ENCODE measurements at regions not wholly inside any gene's neighbourhood (a gene's known extent, or its start where the extent isn't known, plus 50 kb on each side); places are given as distances from the start of the nearest gene placed in this dataset.

DNA sequence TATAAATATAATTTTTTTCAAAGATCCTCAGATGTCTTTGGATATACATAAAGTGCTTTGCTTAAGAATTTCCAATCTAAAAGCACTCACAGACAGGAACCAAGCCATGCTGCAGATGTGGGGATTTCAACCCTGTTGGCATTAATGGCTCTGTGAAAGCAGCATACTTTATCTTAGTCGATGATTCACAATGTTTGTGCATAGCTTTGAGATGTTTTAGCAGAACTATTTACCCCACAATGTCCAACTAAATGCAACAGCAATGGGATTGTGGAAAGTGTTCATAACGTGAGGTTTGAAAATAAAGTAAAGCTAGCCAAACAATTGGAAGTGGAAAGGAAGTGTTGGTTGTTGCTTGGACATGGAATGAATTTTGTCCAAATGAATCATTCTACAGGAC is 371.4 kb downstream of the SOX2 start:
- intact Hi-C loops (cut with micrococcal nuclease; ENCODE audit: unreplicated experiment), result no loop called here
- ChIA-PET CTCF (no interaction called here), POLR2A (no interaction called here)
- Mint-ChIP-seq H3K27me3 (ENCODE audit: insufficient read depth, unreplicated experiment) (no peaks in the 10 kb centered on the region), H3K4me3 (ENCODE audit: unreplicated experiment) (no peak overlapping the region), H3K27ac (ENCODE audit: unreplicated experiment) (no peak overlapping the region), H3K4me1 (ENCODE audit: low read depth, unreplicated experiment) (peaks cover 19% of the 10 kb centered on the region), H3K9me3 (ENCODE audit: unreplicated experiment) (peaks cover 15% of the 10 kb centered on the region), H3K36me3 (ENCODE audit: insufficient read depth, unreplicated experiment) (no peaks in the 10 kb centered on the region)
- H3K9me3 ChIP-seq, result no peaks in the 10 kb centered on the region
- no peak for DNase-seq
- TF ChIP-seq, protein P1, sequence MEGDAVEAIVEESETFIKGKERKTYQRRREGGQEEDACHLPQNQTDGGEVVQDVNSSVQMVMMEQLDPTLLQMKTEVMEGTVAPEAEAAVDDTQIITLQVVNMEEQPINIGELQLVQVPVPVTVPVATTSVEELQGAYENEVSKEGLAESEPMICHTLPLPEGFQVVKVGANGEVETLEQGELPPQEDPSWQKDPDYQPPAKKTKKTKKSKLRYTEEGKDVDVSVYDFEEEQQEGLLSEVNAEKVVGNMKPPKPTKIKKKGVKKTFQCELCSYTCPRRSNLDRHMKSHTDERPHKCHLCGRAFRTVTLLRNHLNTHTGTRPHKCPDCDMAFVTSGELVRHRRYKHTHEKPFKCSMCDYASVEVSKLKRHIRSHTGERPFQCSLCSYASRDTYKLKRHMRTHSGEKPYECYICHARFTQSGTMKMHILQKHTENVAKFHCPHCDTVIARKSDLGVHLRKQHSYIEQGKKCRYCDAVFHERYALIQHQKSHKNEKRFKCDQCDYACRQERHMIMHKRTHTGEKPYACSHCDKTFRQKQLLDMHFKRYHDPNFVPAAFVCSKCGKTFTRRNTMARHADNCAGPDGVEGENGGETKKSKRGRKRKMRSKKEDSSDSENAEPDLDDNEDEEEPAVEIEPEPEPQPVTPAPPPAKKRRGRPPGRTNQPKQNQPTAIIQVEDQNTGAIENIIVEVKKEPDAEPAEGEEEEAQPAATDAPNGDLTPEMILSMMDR (IDR thresholded peaks at IDR 0.05; ENCODE audit: insufficient read depth in 1 of 2, low read depth in 1 of 2, low read length in 1 of 2, severe bottlenecking in 1 of 2, unreplicated experiment in 1 of 2), result no peak
- peaks cover 11% of the 10 kb centered on the region; the same call in 1 of the 2 replicates for H3K4me1 ChIP-seq
- no peak overlapping the region for H3K4me3 ChIP-seq (ENCODE audit: low read depth, low read length)
- no TSS peak for BruUV-seq (replicated peaks)
- no peaks in the 10 kb centered on the region for H3K36me3 ChIP-seq (ENCODE audit: control insufficient read depth, insufficient read depth, low read length)
- H3K27me3 ChIP-seq (replicated peaks; ENCODE audit: control insufficient read depth, insufficient read depth, low read length), result no peaks in the 10 kb centered on the region

DNA sequence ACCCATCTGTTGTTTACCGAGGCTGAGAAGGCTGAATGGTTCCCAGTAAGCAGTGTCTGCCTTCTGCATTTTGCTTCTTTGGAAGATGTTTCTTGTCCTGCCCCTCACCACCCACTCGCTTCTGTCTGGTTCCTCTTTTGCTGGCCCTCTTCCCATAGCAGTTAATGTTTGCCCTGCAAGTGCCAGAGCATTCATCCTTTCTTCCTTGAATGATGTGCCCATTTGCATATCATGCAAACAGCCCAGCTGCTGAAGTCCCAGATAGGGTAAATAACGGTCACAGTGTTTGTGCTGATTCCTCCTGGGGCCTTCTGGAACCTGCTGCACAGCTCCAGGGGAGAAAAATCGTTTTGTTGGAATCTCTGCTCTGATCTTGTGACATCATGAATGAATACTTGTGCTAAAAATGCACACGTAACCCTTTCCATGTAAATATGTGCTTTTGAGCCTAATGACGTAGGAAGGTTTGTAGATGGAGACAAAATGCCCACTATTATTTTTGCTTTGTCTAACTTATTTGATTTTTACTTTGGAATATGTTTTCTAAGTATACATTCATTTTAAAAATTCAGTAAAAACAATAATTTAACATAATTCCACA is 381.0 kb downstream of the SOX2 start:
- Histone ChIP-seq H3K4me3 (ENCODE audit: low read depth, low read length) (no peak overlapping the region), H3K27me3 (replicated peaks; ENCODE audit: control insufficient read depth, insufficient read depth, low read length) (no peaks in the 10 kb centered on the region), H3K36me3 (ENCODE audit: control insufficient read depth, insufficient read depth, low read length) (no peaks in the 10 kb centered on the region), H3K4me1 (no peaks in the 10 kb centered on the region), H3K9me3 (no peaks in the 10 kb centered on the region)
- Mint-ChIP-seq H3K4me1 (ENCODE audit: low read depth, unreplicated experiment) (peaks cover 6% of the 10 kb centered on the region), H3K4me3 (ENCODE audit: unreplicated experiment) (no peak overlapping the region), H3K27me3 (ENCODE audit: insufficient read depth, unreplicated experiment) (no peaks in the 10 kb centered on the region), H3K9me3 (ENCODE audit: unreplicated experiment) (peaks cover 12% of the 10 kb centered on the region), H3K36me3 (ENCODE audit: insufficient read depth, unreplicated experiment) (no peaks in the 10 kb centered on the region), H3K27ac (ENCODE audit: unreplicated experiment) (no peak overlapping the region)
- TF ChIP-seq, protein P1 (IDR thresholded peaks at IDR 0.05; ENCODE audit: insufficient read depth in 1 of 2, low read depth in 1 of 2, low read length in 1 of 2, severe bottlenecking in 1 of 2, unreplicated experiment in 1 of 2), result no peak
- CTCF ChIA-PET, result no interaction called here
- POLR2A ChIA-PET, result no interaction called here
- no TSS peak for BruUV-seq (replicated peaks)
- intact Hi-C loops (cut with micrococcal nuclease; ENCODE audit: unreplicated experiment), result no loop called here
- peak in 1 of 2 experiments; percentile 3 for DNase-seq

DNA sequence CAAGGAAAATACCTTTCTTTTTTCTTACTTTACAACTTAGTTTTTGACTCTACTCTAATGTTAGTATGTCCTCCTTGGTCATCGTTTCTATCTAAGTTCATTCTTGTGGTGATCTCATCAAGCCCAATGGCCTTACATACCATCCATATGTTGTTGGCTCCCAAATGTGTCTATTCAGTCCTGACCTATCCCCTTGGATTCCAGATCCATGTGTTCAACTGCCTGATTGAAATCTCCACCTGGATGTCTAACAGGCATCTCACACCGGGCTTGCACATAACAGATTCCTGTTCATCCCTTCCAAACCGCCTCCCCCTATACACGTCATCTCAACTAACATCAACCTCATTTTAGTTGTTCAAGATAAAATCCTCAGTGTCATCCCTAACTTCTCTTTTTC is 382.6 kb downstream of the SOX2 start:
- Mint-ChIP-seq H3K9me3 (ENCODE audit: unreplicated experiment) (peaks cover 12% of the 10 kb centered on the region), H3K4me3 (ENCODE audit: unreplicated experiment) (no peak overlapping the region), H3K4me1 (ENCODE audit: low read depth, unreplicated experiment) (peaks cover 6% of the 10 kb centered on the region), H3K27ac (ENCODE audit: unreplicated experiment) (no peak overlapping the region), H3K27me3 (ENCODE audit: insufficient read depth, unreplicated experiment) (no peaks in the 10 kb centered on the region), H3K36me3 (ENCODE audit: insufficient read depth, unreplicated experiment) (no peaks in the 10 kb centered on the region)
- no peak for DNase-seq
- no peaks in the 10 kb centered on the region for H3K9me3 ChIP-seq
- BruUV-seq (replicated peaks), result no TSS peak
- intact Hi-C loops (cut with micrococcal nuclease; ENCODE audit: unreplicated experiment), result no loop called here
- H3K4me3 ChIP-seq (ENCODE audit: low read depth, low read length), result no peak overlapping the region
- ChIA-PET POLR2A (no interaction called here), CTCF (no interaction called here)
- no peaks in the 10 kb centered on the region for H3K36me3 ChIP-seq (ENCODE audit: control insufficient read depth, insufficient read depth, low read length)
- TF ChIP-seq, protein P1 (IDR thresholded peaks at IDR 0.05; ENCODE audit: insufficient read depth in 1 of 2, low read depth in 1 of 2, low read length in 1 of 2, severe bottlenecking in 1 of 2, unreplicated experiment in 1 of 2), result no peak
- no peaks in the 10 kb centered on the region for H3K27me3 ChIP-seq (replicated peaks; ENCODE audit: control insufficient read depth, insufficient read depth, low read length)
- H3K4me1 ChIP-seq, result no peaks in the 10 kb centered on the region
